ENCODE measurements at regions not wholly inside any gene's neighbourhood (a gene's known extent, or its start where the extent isn't known, plus 50 kb on each side); places are given as distances from the start of the nearest gene placed in this dataset.

- Histone ChIP-seq H3K36me3 (ENCODE audit: insufficient read depth, low read length) (no peaks in the 10 kb centered on the region), H3K9ac (ENCODE audit: low read depth, low read length) (no peak overlapping the region), H3K9me3 (ENCODE audit: control insufficient read depth, insufficient read depth, low read length) (no peaks in the 10 kb centered on the region), H3K4me1 (ENCODE audit: insufficient read depth, low read length) (no peaks in the 10 kb centered on the region)
These were observed 107.4 kb upstream of the TNFAIP3 start for GRCh38 chr6:137759624-137760023.

DNA sequence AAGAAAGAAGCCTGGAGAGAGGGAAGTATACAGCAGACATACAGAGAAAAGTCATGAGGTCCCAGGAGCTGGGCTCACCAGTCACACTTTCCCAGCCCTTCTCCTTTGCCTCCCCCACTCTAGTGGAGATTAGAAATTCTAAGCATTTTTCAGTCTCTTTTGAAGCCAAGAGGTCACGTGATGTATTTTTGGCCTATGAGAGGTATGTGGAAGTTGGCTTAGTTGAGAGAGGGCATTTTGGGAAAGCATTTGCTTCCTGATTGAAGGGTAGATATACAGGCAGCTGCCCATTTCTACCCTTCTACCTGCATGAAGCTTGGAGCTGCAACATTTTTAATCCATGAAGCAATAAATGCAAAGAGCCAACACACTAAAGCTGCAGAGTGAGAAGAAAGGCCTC is 106.0 kb upstream of the TNFAIP3 start:
- H3K9me3 ChIP-seq (ENCODE audit: control insufficient read depth, insufficient read depth, low read length): no peaks in the 10 kb centered on the region
- H3K4me1 ChIP-seq (ENCODE audit: insufficient read depth, low read length): no peaks in the 10 kb centered on the region
- no peaks in the 10 kb centered on the region for H3K36me3 ChIP-seq (ENCODE audit: insufficient read depth, low read length)
- H3K9ac ChIP-seq (ENCODE audit: low read depth, low read length): no peak overlapping the region

DNA sequence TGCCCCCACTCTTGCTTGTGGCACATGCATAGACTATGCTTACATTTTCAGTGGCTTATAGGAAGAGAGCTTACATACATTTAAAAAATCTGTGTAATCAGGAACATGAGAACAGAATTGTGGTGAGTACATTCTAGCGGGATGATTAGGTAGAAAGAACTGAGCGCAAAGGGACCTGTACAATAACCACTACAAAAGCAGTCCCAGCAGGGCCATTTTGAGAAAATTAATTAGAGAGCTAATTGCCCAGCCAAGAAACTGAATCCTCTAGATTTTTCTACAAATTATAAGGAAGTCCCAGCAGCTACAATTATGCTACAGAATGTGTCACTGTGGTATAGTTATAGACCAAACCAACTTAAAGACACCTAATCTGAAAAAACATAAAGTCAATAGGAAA is 105.6 kb upstream of the TNFAIP3 start:
- Histone ChIP-seq H3K9me3 (ENCODE audit: control insufficient read depth, insufficient read depth, low read length) (no peaks in the 10 kb centered on the region), H3K9ac (ENCODE audit: low read depth, low read length) (no peak overlapping the region), H3K4me1 (ENCODE audit: insufficient read depth, low read length) (no peaks in the 10 kb centered on the region), H3K36me3 (ENCODE audit: insufficient read depth, low read length) (no peaks in the 10 kb centered on the region)

DNA sequence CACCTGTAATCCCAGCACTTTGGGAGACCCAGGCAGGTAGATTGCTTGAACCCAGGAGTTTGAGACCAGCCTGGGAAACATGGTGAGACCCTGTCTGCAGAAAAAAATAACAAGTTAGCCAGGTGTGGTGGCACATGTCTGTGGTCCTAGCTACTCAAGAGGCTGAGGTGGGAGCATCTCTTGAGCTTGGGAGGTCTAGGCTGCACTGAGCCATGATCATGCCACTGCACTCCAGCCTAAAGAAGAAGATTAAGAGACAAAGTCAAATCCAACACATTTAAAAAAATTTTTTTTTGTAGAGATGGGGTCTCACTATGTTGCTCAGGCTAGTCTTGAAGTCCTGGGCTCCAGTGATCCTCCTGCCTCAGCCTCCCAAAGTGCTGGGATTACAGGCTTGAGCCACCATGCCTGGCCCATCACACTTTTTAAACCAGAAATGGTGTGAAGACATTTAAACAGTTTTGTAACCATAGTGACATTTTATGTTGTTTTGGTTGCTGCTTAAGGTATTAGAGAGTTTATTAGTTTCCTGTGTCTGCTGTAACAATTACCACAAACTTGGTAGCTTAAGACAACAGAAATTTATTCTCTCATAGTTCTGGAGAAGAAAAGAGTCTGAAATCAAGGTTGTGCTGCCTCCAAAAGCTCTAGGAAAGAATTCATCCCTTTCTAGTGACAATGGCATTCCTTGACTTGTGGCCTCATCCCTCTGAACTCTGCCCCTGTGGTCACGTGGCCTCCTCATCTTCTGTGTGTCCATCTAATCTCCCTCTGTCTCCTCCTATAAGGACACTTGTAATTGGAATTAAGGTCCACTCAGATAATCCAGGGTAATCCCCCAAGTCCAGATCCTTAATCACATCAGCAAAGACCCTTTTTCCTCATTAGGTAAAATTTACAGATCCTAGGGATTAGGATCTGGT is 104.6 kb upstream of the TNFAIP3 start:
- Histone ChIP-seq H3K4me1 (ENCODE audit: insufficient read depth, low read length) (no peaks in the 10 kb centered on the region), H3K9me3 (ENCODE audit: control insufficient read depth, insufficient read depth, low read length) (no peaks in the 10 kb centered on the region), H3K9ac (ENCODE audit: low read depth, low read length) (no peak overlapping the region)

GRCh38 chr6:137763436-137763835 is 103.6 kb upstream of the TNFAIP3 start:
- H3K4me1 ChIP-seq (ENCODE audit: insufficient read depth, low read length): no peaks in the 10 kb centered on the region
- no peaks in the 10 kb centered on the region for H3K36me3 ChIP-seq (ENCODE audit: insufficient read depth, low read length)
- no peak overlapping the region for H3K9ac ChIP-seq (ENCODE audit: low read depth, low read length)
- no peaks in the 10 kb centered on the region for H3K9me3 ChIP-seq (ENCODE audit: control insufficient read depth, insufficient read depth, low read length)

More for the DNA sequence above, 104.6 kb upstream of the TNFAIP3 start:
- H3K36me3 ChIP-seq (ENCODE audit: insufficient read depth, low read length): no peaks in the 10 kb centered on the region

GRCh38 chr6:137763886-137764285 is 103.2 kb upstream of the TNFAIP3 start:
- Histone ChIP-seq H3K9ac (ENCODE audit: low read depth, low read length) (no peak overlapping the region), H3K36me3 (ENCODE audit: insufficient read depth, low read length) (no peaks in the 10 kb centered on the region), H3K9me3 (ENCODE audit: control insufficient read depth, insufficient read depth, low read length) (no peaks in the 10 kb centered on the region), H3K4me1 (ENCODE audit: insufficient read depth, low read length) (no peaks in the 10 kb centered on the region)

DNA sequence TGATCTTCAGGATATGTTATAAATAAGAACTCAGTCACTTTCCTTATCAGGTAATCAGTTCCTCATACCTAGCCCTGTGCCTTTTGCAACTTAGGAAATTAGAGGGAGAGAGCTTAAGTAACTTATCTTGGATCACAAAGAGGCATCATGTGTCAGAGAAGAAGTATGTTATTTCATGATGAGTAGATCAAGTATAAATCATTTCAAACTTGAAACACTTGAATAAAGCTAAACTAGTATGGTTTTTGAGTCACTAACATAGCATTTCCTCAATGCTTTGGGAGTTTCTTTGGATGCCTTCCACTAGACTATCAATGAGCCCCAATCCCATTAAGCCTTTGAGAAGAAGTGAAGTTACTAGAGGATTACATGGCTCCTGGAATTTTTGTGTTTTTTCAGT is 102.6 kb upstream of the TNFAIP3 start:
- no peaks in the 10 kb centered on the region for H3K9me3 ChIP-seq (ENCODE audit: control insufficient read depth, insufficient read depth, low read length)
- no peaks in the 10 kb centered on the region for H3K4me1 ChIP-seq (ENCODE audit: insufficient read depth, low read length)
- no peak overlapping the region for H3K9ac ChIP-seq (ENCODE audit: low read depth, low read length)
- H3K36me3 ChIP-seq (ENCODE audit: insufficient read depth, low read length): no peaks in the 10 kb centered on the region

DNA sequence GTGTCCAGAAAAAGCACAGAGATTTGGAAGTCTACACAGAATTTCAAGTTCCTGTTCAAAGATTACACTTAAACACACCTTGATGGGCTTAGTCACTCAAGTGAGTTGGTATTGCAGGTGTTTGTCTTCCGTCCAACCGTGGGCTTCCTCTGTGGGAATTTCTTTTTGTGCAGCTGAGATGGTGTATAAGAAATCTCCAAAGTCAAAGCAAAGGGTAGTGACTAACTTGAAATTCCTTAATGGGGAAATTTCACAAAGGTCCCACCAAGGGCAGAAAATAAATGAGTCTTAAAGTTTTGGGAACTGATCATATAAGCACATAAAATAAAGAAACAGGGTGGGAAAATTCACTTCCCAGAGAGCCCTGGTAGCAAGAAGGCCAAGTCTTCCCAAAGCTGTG is 102.0 kb upstream of the TNFAIP3 start:
- Histone ChIP-seq H3K9me3 (ENCODE audit: control insufficient read depth, insufficient read depth, low read length) (no peaks in the 10 kb centered on the region), H3K4me1 (ENCODE audit: insufficient read depth, low read length) (no peaks in the 10 kb centered on the region), H3K36me3 (ENCODE audit: insufficient read depth, low read length) (no peaks in the 10 kb centered on the region), H3K9ac (ENCODE audit: low read depth, low read length) (no peak overlapping the region)

- Histone ChIP-seq H3K9ac (ENCODE audit: low read depth, low read length) (no peak overlapping the region), H3K4me1 (ENCODE audit: insufficient read depth, low read length) (no peaks in the 10 kb centered on the region), H3K36me3 (ENCODE audit: insufficient read depth, low read length) (no peaks in the 10 kb centered on the region), H3K9me3 (ENCODE audit: control insufficient read depth, insufficient read depth, low read length) (no peaks in the 10 kb centered on the region; the same call in 1 of the 2 replicates)
These were observed 100.3 kb upstream of the TNFAIP3 start for GRCh38 chr6:137766596-137767370.

GRCh38 chr6:137767465-137767864 is 99.6 kb upstream of the TNFAIP3 start:
- Histone ChIP-seq H3K9me3 (ENCODE audit: control insufficient read depth, insufficient read depth, low read length) (no peaks in the 10 kb centered on the region; the same call in 1 of the 2 replicates), H3K4me1 (ENCODE audit: insufficient read depth, low read length) (no peaks in the 10 kb centered on the region), H3K9ac (ENCODE audit: low read depth, low read length) (no peak overlapping the region), H3K36me3 (ENCODE audit: insufficient read depth, low read length) (no peaks in the 10 kb centered on the region)

DNA sequence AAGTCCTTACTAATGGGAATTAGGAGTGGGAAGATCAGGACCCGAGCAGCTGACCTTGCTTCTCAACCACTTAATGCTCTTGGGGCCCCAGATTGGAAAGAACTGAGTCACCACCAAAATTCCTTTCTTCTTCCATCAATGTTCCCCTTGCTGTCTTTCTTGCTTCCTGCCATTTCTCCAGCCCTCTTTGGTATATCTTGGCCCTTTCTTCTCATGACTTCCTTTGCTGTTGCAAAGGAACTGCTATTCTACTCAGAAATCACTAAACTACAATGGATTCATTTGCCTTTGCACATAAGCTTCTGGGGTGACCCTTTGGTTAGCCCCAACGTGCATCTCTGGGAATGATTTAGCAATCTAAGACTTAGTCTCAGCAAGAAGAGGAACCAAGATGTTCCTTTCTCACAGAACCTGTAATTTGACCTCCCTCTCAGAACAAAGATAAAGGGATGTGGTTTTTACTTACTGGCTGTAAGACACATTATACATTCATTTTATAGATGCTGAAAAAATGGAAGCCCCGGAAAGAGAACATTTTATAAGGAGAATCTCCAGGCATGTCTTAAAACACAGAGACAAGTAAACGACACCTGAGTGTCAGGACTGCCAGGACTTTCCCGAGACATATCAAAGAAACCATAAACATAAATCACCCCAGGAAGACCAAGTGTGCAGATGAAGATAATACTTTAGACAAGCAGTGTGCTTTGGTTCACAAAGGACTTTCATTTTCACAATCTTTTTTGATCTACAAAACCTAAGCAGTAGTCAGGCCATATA is 99.0 kb upstream of the TNFAIP3 start:
- no peak overlapping the region for H3K9ac ChIP-seq (ENCODE audit: low read depth, low read length)
- H3K36me3 ChIP-seq (ENCODE audit: insufficient read depth, low read length): no peaks in the 10 kb centered on the region
- no peaks in the 10 kb centered on the region for H3K4me1 ChIP-seq (ENCODE audit: insufficient read depth, low read length)
- no peaks in the 10 kb centered on the region; the same call in 1 of the 2 replicates for H3K9me3 ChIP-seq (ENCODE audit: control insufficient read depth, insufficient read depth, low read length)

DNA sequence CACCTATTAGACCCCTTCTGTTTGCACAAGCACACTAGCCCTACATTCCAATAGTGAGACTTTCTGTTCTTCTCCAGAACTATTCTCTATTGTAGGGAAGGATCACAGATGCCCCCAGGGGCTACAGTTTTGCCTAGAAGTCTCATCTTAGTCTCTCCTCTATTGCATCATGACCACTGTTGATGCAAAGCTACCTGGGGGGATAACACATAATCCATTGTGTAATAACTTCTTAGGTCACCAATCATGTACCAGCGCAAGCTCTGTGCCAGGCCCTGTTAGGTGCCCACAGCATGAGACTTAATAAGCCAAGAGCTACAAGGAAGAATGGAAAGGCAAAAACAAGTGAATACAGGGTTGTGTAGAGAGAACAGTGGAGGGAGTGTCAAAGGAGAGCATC is 98.1 kb upstream of the TNFAIP3 start:
- no peak overlapping the region for H3K9ac ChIP-seq (ENCODE audit: low read depth, low read length)
- H3K4me1 ChIP-seq (ENCODE audit: insufficient read depth, low read length): no peaks in the 10 kb centered on the region
- no peaks in the 10 kb centered on the region; the same call in 1 of the 2 replicates for H3K9me3 ChIP-seq (ENCODE audit: control insufficient read depth, insufficient read depth, low read length)
- H3K36me3 ChIP-seq (ENCODE audit: insufficient read depth, low read length): no peaks in the 10 kb centered on the region

- no peaks in the 10 kb centered on the region for H3K36me3 ChIP-seq (ENCODE audit: insufficient read depth, low read length)
- no peaks in the 10 kb centered on the region; the same call in 1 of the 2 replicates for H3K9me3 ChIP-seq (ENCODE audit: control insufficient read depth, insufficient read depth, low read length)
- H3K9ac ChIP-seq (ENCODE audit: low read depth, low read length): no peak overlapping the region
- H3K4me1 ChIP-seq (ENCODE audit: insufficient read depth, low read length): no peaks in the 10 kb centered on the region
These were observed 97.2 kb upstream of the TNFAIP3 start for GRCh38 chr6:137769797-137770362.

Data from ES-I3 (cell line).